GM12891 (cell line): ENCODE measurements at regions not wholly inside any gene's neighbourhood (a gene's known extent, or its start where the extent isn't known, plus 50 kb on each side); places are given as distances from the start of the nearest gene placed in this dataset.

Experiments used
- PAX5 ChIP-seq: IDR thresholded peaks from 2 replicates; pipeline ENCODE4 v1.6.1; 2011; ENCODE audit warnings: low read length, moderate library complexity, mild to moderate bottlenecking; ENCODE audit not compliant: insufficient read depth, severe bottlenecking
- POLR2A ChIP-seq: IDR thresholded peaks from 2 replicates; pipeline ENCODE4 v1.6.1; 2011; ENCODE audit warnings: low read depth, low read length, control low read depth
- POLR2AphosphoS5 ChIP-seq: IDR thresholded peaks from 2 replicates; pipeline ENCODE4 v1.6.1; 2011; ENCODE audit warnings: low read depth, low read length, control low read depth

DNA sequence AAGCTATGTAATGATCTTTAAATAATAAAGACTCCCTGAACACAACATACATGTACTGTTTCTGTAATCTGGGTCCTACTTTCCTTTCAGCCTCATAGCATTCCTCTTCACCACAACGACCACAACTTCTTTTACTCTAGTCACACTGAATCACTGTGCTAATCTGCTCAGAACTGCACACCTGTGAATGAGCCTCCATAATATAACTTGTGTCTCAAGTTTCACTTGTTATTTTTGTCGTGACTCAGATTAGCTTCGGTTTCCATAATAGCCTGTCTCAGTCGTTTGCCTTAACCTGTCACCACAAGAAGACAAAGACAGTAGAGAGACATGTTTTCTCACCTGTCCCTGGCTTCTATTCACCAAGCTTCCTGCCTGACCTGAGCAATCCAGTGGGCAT lies 61.8 kb downstream of the MAGED1 start:
- TF ChIP-seq POLR2A (no peak), POLR2AphosphoS5 (no peak), PAX5 (no peak)
